NCI-H748 (cell line): ENCODE measurements at regions not wholly inside any gene's neighbourhood (a gene's known extent, or its start where the extent isn't known, plus 50 kb on each side); places are given as distances from the start of the nearest gene placed in this dataset.
A peak's percentile ranks its signal among the peaks of the same experiment; 100 is the strongest.
"Not testable (repeated sequence)": the region's sequence is repeated elsewhere in the genome, so short reads cannot be mapped to it uniquely, and the experiment has no call there.

Source experiments
- DNase-seq: peaks from one replicate; lab custom pipeline; 2025; ENCODE audit not compliant: unreplicated experiment; lab: John Stamatoyannopoulos, UW

- no peak for DNase-seq
Measured at GRCh38 chr3:21894459-21895340, 143.7 kb upstream of the ZNF385D start.

GRCh38 chr3:21898316-21898715 lies 147.3 kb upstream of the ZNF385D start:
- DNase-seq: no peak

GRCh38 chr3:21901484-21901883 lies 150.5 kb upstream of the ZNF385D start:
- no peak for DNase-seq

GRCh38 chr3:21902956-21903355 lies 151.9 kb upstream of the ZNF385D start:
- DNase-seq: no peak

GRCh38 chr3:21909096-21909495 lies 158.1 kb upstream of the ZNF385D start:
- no peak for DNase-seq

GRCh38 chr3:21912711-21913110 lies 161.7 kb upstream of the ZNF385D start:
- DNase-seq: no peak

- DNase-seq: no peak
Measured at GRCh38 chr3:21913791-21914190, 162.8 kb upstream of the ZNF385D start.

GRCh38 chr3:21914451-21914850 lies 163.4 kb upstream of the ZNF385D start:
- DNase-seq: no peak

- DNase-seq: no peak
Measured at GRCh38 chr3:21919383-21919782, 168.4 kb upstream of the ZNF385D start.

- DNase-seq: no peak
Measured at GRCh38 chr3:21920421-21920861, 169.4 kb upstream of the ZNF385D start.

- not testable (repeated sequence) for DNase-seq
Measured at GRCh38 chr3:21923156-21923555, 172.1 kb upstream of the ZNF385D start.

GRCh38 chr3:21927261-21927660 lies 176.3 kb upstream of the ZNF385D start:
- DNase-seq: no peak

- DNase-seq: no peak
Measured at GRCh38 chr3:21934591-21934990, 183.6 kb upstream of the ZNF385D start.

- no peak for DNase-seq
Measured at GRCh38 chr3:21936207-21936606, 185.2 kb upstream of the ZNF385D start.

- DNase-seq: peak; percentile 1
Measured at GRCh38 chr3:21938267-21938681, 187.3 kb upstream of the ZNF385D start.

GRCh38 chr3:21942328-21942727 lies 191.3 kb upstream of the ZNF385D start:
- DNase-seq: peak; percentile 41

- DNase-seq: no peak
Measured at GRCh38 chr3:21944251-21944650, 193.2 kb upstream of the ZNF385D start.

GRCh38 chr3:21952856-21953255 lies 201.8 kb upstream of the ZNF385D start:
- DNase-seq: no peak

GRCh38 chr3:21954709-21955108 lies 203.7 kb upstream of the ZNF385D start:
- no peak for DNase-seq

GRCh38 chr3:21955406-21955805 lies 204.4 kb upstream of the ZNF385D start:
- no peak for DNase-seq

- no peak for DNase-seq
Measured at GRCh38 chr3:21960033-21960432, 209.0 kb upstream of the ZNF385D start.

- DNase-seq: peak; percentile 15
Measured at GRCh38 chr3:21962456-21962855, 211.4 kb upstream of the ZNF385D start.

- DNase-seq: not testable (repeated sequence)
Measured at GRCh38 chr3:21966457-21966856, 215.4 kb upstream of the ZNF385D start.
